Endothelial cell of umbilical vein (primary cell): ENCODE measurements at regions not wholly inside any gene's neighbourhood (a gene's known extent, or its start where the extent isn't known, plus 50 kb on each side); places are given as distances from the start of the nearest gene placed in this dataset.

ENCODE experiments used
- BruUV-seq: library from RNA; stranded (reverse); fragments of 400-500 nt; replicated peaks from 2 replicates; lab custom pipeline; 2021; lab: Mats Ljungman, UMichigan
- CTCF ChIA-PET: fragments of 300-600, 350-600 bp; sonication (Branson Sonifier 250); formaldehyde crosslinking; loops from one replicate; lab custom pipeline; 2021; ENCODE audit warnings: antibody characterized with exemption, inconsistent platforms; lab: Charles Lee
- POLR2A ChIA-PET: fragments of 300-600, 350-600 bp; sonication (Branson Sonifier 250); formaldehyde crosslinking; loops from one replicate; lab custom pipeline; 2021; ENCODE audit warnings: antibody characterized with exemption, inconsistent platforms; lab: Charles Lee
- DNase-seq: peaks from one replicate; pipeline ENCODE4 v3.0.0-alpha.2; 2011; ENCODE audit warnings: low read depth, low spot score
- FAIRE-seq: peaks from 2 replicates; lab custom pipeline; 2011; peaks lifted over from hg19 to GRCh38; lab: Jason Lieb, UNC
- H2AFZ ChIP-seq: 2 replicates; pipeline ENCODE4 v1.6.0; 2012; ENCODE audit warnings: low read depth, low read length, control low read depth, inconsistent platforms
- H3K27ac ChIP-seq: 2 replicates; pipeline ENCODE4 v1.5.1; 2011; ENCODE audit warnings: low read depth, mild to moderate bottlenecking, control low read depth, low read length, moderate library complexity; ENCODE audit not compliant: insufficient read depth
- H3K27me3 ChIP-seq, 2 experiments: 2 replicates each; pipeline versions ENCODE4 v1.6.0 to v1.6.1; 2011; ENCODE audit warnings: low read length in 2 of 2, mixed read lengths in 1 of 2; ENCODE audit not compliant: control insufficient read depth in 2 of 2, insufficient read depth in 2 of 2
- H3K36me3 ChIP-seq, 2 experiments: 2 replicates in 1 of 2; 3 replicates in 1 of 2; pipeline ENCODE4 v1.5.1; 2011; ENCODE audit warnings: low read length in 2 of 2, mild to moderate bottlenecking in 1 of 2, moderate library complexity in 1 of 2; ENCODE audit not compliant: control insufficient read depth in 2 of 2, insufficient read depth in 2 of 2; ENCODE audit errors: extremely low read depth in 1 of 2
- H3K4me1 ChIP-seq: 3 replicates; pipeline ENCODE4 v1.5.1; 2011; ENCODE audit warnings: mild to moderate bottlenecking, low read length; ENCODE audit not compliant: control insufficient read depth, insufficient read depth; ENCODE audit errors: extremely low read depth
- H3K4me2 ChIP-seq: 2 replicates; pipeline ENCODE4 v1.6.1; 2011; ENCODE audit warnings: low read length, control low read depth, mixed read lengths; ENCODE audit not compliant: insufficient read depth
- H3K4me3 ChIP-seq, 3 experiments: fragments of 200-600 bp in 1 of 3; sonication (generic), shearing (Covaris generic) in 1 of 3; replicated peaks in 1 of 3; 2 replicates each; pipeline ENCODE4 v1.5.1; 2011 to 2016; ENCODE audit warnings: control low read depth in 3 of 3, low read length in 3 of 3, mild to moderate bottlenecking in 2 of 3, inconsistent platforms in 1 of 3, low read depth in 1 of 3, moderate library complexity in 1 of 3; ENCODE audit not compliant: insufficient read depth in 1 of 3
- H3K79me2 ChIP-seq: 2 replicates; pipeline ENCODE4 v1.6.0; 2012; ENCODE audit warnings: low read length, inconsistent platforms; ENCODE audit not compliant: control insufficient read depth, insufficient read depth
- H3K9ac ChIP-seq: replicated peaks from 2 replicates; pipeline ENCODE3; 2011; ENCODE audit warnings: low read length, control low read depth; ENCODE audit not compliant: insufficient read depth; ENCODE audit errors: extremely low read depth
- H3K9me1 ChIP-seq: replicated peaks from 3 replicates; pipeline ENCODE4 v1.6.0; 2011; ENCODE audit warnings: mild to moderate bottlenecking, low read length; ENCODE audit not compliant: control insufficient read depth, insufficient read depth; ENCODE audit errors: extremely low read depth
- H3K9me3 ChIP-seq: replicated peaks from 2 replicates; pipeline ENCODE4 v1.5.1; 2012; ENCODE audit warnings: low read length, inconsistent platforms; ENCODE audit not compliant: control insufficient read depth, insufficient read depth
- H4K20me1 ChIP-seq: replicated peaks from 2 replicates; pipeline ENCODE3; 2011; ENCODE audit warnings: mild to moderate bottlenecking, low read length; ENCODE audit not compliant: control insufficient read depth, insufficient read depth; ENCODE audit errors: extremely low read depth
- EZH2 ChIP-seq: IDR thresholded peaks from 2 replicates; pipeline ENCODE4 v1.6.1; 2012; ENCODE audit warnings: borderline replicate concordance, low read depth, mild to moderate bottlenecking, moderate library complexity, low read length, inconsistent platforms; ENCODE audit not compliant: severe bottlenecking
- FOS ChIP-seq: IDR thresholded peaks from 2 replicates; pipeline ENCODE4 v1.6.1; 2011; ENCODE audit warnings: mild to moderate bottlenecking, low read length, moderate library complexity, borderline replicate concordance; ENCODE audit not compliant: insufficient read depth
- GATA2 ChIP-seq: IDR thresholded peaks from 2 replicates; pipeline ENCODE4 v1.7.0; 2011; ENCODE audit warnings: low read depth, mild to moderate bottlenecking, moderate library complexity, mixed read lengths, low read length; ENCODE audit not compliant: insufficient read length, insufficient read depth
- MAX ChIP-seq: IDR thresholded peaks from 2 replicates; pipeline ENCODE4 v1.6.1; 2011; ENCODE audit not compliant: insufficient read depth, insufficient read length
- MYC ChIP-seq: IDR thresholded peaks from one replicate; pipeline ENCODE4 v1.6.1; 2011; ENCODE audit warnings: mild to moderate bottlenecking, low read depth, low read length
- POLR2AphosphoS5 ChIP-seq: IDR thresholded peaks from 2 replicates; pipeline ENCODE4 v1.6.1; 2012; ENCODE audit warnings: low read depth, mild to moderate bottlenecking, control low read depth, low read length, moderate library complexity; ENCODE audit not compliant: insufficient read depth
- dilution Hi-C: fragments of 300-500 bp; cut with MboI; formaldehyde crosslinking; loops from one replicate; pipeline ENCODE4 v1.15.0; 2019; ENCODE audit warnings: low sequenced_read_pairs; ENCODE audit not compliant: extremely low pct_ligation_motif_present
- intact Hi-C: fragments of 100-400 bp; cut with micrococcal nuclease; formaldehyde crosslinking; loops from one replicate; pipeline ENCODE4 v1.10.0; 2022
- TF ChIP-seq, protein P1 (sequence below), 2 donors: IDR thresholded peaks; 1 replicate in 1 of 2; 2 replicates in 1 of 2; pipeline ENCODE4 v1.5.1; 2011; ENCODE audit warnings: low read length in 2 of 2, mild to moderate bottlenecking in 2 of 2, moderate library complexity in 2 of 2, control low read depth in 1 of 2, inconsistent platforms in 1 of 2, low read depth in 1 of 2; ENCODE audit not compliant: insufficient read depth in 1 of 2; ENCODE audit errors: extremely low read depth in 1 of 2

GRCh38 chr2:22903616-22904015 is 481.4 kb upstream of the KLHL29 start:
- H4K20me1 ChIP-seq = no peaks in the 10 kb centered on the region
- BruUV-seq = no TSS peak
- peaks cover 2% of the 10 kb centered on the region for H3K9me3 ChIP-seq
- H3K9ac ChIP-seq = no peak overlapping the region
- CTCF ChIA-PET = no interaction called here
- no peak overlapping the region for H2AFZ ChIP-seq
- no peaks in the 10 kb centered on the region for H3K9me1 ChIP-seq
- FAIRE-seq (no peak), DNase-seq (no peak)
- H3K4me2 ChIP-seq = no peak overlapping the region
- intact Hi-C loops (no loop called here), dilution Hi-C loops (no loop called here)
- no peaks in the 10 kb centered on the region for H3K4me1 ChIP-seq
- no peak overlapping the region for H3K4me3 ChIP-seq
- TF ChIP-seq GATA2 (no peak), MYC (no peak), EZH2 (no peak), FOS (no peak), POLR2AphosphoS5 (no peak), MAX (no peak)
- TF ChIP-seq, protein P1, sequence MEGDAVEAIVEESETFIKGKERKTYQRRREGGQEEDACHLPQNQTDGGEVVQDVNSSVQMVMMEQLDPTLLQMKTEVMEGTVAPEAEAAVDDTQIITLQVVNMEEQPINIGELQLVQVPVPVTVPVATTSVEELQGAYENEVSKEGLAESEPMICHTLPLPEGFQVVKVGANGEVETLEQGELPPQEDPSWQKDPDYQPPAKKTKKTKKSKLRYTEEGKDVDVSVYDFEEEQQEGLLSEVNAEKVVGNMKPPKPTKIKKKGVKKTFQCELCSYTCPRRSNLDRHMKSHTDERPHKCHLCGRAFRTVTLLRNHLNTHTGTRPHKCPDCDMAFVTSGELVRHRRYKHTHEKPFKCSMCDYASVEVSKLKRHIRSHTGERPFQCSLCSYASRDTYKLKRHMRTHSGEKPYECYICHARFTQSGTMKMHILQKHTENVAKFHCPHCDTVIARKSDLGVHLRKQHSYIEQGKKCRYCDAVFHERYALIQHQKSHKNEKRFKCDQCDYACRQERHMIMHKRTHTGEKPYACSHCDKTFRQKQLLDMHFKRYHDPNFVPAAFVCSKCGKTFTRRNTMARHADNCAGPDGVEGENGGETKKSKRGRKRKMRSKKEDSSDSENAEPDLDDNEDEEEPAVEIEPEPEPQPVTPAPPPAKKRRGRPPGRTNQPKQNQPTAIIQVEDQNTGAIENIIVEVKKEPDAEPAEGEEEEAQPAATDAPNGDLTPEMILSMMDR (IDR thresholded peaks at IDR 0.05; ENCODE audit: extremely low read depth in 1 of 2, insufficient read depth in 1 of 2, low read depth in 1 of 2, low read length in 2 of 2) = no peak
- POLR2A ChIA-PET = no interaction called here
- no peak overlapping the region for H3K27ac ChIP-seq
- no peaks in the 10 kb centered on the region for H3K79me2 ChIP-seq
- H3K36me3 ChIP-seq = no peaks in the 10 kb centered on the region
- no peaks in the 10 kb centered on the region for H3K27me3 ChIP-seq
